ENCODE measurements at regions not wholly inside any gene's neighbourhood (a gene's known extent, or its start where the extent isn't known, plus 50 kb on each side); places are given as distances from the start of the nearest gene placed in this dataset.

DNA sequence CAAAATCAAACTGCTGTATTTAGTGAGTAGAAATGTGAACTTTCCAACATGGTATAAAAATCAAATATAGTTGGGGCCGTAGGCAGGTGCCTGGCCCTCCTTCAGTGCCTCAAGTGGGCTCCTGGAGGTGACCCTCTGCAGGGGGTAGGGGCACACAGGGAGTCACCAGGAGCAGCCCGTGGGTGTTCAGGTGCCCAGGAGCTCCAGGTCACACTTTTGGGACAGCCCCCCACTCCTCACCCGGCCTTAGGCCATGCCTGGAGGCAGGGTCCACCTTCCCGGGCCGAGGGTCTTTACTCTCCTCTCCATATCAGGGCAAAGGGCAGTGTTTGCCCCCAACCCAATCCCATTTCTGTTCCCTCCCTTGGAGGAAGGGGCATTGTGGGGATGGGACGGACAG is 108.0 kb upstream of the MTAP start:
- Histone ChIP-seq H3K4me3 (replicated peaks in 1 of 3; ENCODE audit: insufficient read depth in 1 of 3, low read depth in 2 of 3, low read length in 3 of 3) (no peak overlapping the region), H3K9ac (ENCODE audit: insufficient read depth, low read depth, low read length) (no peak overlapping the region), H3K36me3 (replicated peaks in 1 of 2; ENCODE audit: control insufficient read depth in 1 of 2, insufficient read depth in 2 of 2, low read length in 2 of 2) (no peaks in the 10 kb centered on the region), H2AFZ (ENCODE audit: low read length) (no peak overlapping the region), H3K79me2 (ENCODE audit: insufficient read depth, low read length) (no peaks in the 10 kb centered on the region), H3K4me1 (ENCODE audit: insufficient read depth, low read length) (no peaks in the 10 kb centered on the region), H3K27me3 (ENCODE audit: control insufficient read depth in 1 of 2, insufficient read depth in 2 of 2, low read length in 2 of 2) (no peaks in the 10 kb centered on the region), H3K4me2 (ENCODE audit: low read depth, low read length) (no peak overlapping the region), H3K27ac (ENCODE audit: extremely low read length, insufficient read depth, low read length) (no peak overlapping the region), H4K20me1 (ENCODE audit: insufficient read depth, low read length) (no peaks in the 10 kb centered on the region), H3K9me3 (ENCODE audit: low read length) (no peaks in the 10 kb centered on the region)
- in situ Hi-C loops (cut with HindIII; ENCODE audit: extremely low pct_ligation_motif_present, low pct_unique_long_range_greater_than_20kb) (no loop called here), intact Hi-C loops (cut with micrococcal nuclease; ENCODE audit: unreplicated experiment) (no loop called here)
- POLR2A ChIA-PET: no interaction called here
- no TSS peak for BruUV-seq (replicated peaks)
- no peak for TF ChIP-seq POGZ (CRISPR knock-in tag; IDR thresholded peaks at IDR 0.05)
- no peak for TF ChIP-seq ASH2L (IDR thresholded peaks at IDR 0.05; ENCODE audit: insufficient read length, low read depth, low read length)
- no peak for TF ChIP-seq ZSCAN25 (CRISPR knock-in tag; IDR thresholded peaks at IDR 0.05)
- no peak for TF ChIP-seq ZNF713 (CRISPR knock-in tag; IDR thresholded peaks at IDR 0.05)
- no peak for TF ChIP-seq GTF3A (CRISPR knock-in tag; conservative IDR thresholded peaks at IDR 0.05)
- no peak for TF ChIP-seq ZNF841 (CRISPR knock-in tag; IDR thresholded peaks at IDR 0.05; ENCODE audit: borderline replicate concordance)
- TF ChIP-seq KAT2B (IDR thresholded peaks at IDR 0.05; ENCODE audit: borderline replicate concordance, low read depth, low read length): no peak
- no peak for TF ChIP-seq ZNF7 (CRISPR knock-in tag; IDR thresholded peaks at IDR 0.05)
- TF ChIP-seq CERS6 (CRISPR knock-in tag; IDR thresholded peaks at IDR 0.05): no peak
- no peak for TF ChIP-seq IKZF4 (CRISPR knock-in tag; IDR thresholded peaks at IDR 0.05; ENCODE audit: borderline replicate concordance, low read depth, not compliant biosample characterization)
- TF ChIP-seq, protein P1, sequence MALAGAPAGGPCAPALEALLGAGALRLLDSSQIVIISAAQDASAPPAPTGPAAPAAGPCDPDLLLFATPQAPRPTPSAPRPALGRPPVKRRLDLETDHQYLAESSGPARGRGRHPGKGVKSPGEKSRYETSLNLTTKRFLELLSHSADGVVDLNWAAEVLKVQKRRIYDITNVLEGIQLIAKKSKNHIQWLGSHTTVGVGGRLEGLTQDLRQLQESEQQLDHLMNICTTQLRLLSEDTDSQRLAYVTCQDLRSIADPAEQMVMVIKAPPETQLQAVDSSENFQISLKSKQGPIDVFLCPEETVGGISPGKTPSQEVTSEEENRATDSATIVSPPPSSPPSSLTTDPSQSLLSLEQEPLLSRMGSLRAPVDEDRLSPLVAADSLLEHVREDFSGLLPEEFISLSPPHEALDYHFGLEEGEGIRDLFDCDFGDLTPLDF (CRISPR knock-in tag; IDR thresholded peaks at IDR 0.05): no peak
- ATAC-seq: no peak
- CTCF ChIA-PET (ENCODE audit: low intra/inter-chr PET ratio, low total read pairs): no interaction called here
- DNase-seq (ENCODE audit: low spot score): no peak
- 6% methylated on average over 4 of the region's 6 CpGs for WGBS (ENCODE audit: low lambda C conversion rate)
- no peak for FAIRE-seq

All from HepG2 (cell line).